ENCODE measurements at regions not wholly inside any gene's neighbourhood (a gene's known extent, or its start where the extent isn't known, plus 50 kb on each side); places are given as distances from the start of the nearest gene placed in this dataset.

DNA sequence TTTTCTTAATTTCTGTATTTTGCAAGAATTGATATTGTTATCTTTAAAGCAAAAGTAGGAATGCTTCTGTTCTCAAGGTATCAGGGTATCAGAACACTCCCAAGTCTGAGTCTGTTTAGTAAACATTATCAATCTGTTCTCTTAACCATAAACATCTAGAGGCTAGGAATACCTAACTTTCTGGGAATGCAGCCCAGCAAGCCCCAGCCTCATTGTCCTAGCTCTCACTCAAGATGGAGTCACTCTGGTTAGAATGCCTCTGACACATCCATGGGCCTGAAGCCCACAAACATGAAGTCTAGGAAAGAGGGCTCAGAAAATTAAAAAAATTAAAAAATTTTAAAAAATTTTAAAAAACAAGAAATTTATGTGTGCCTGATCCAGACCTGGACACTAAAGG, 315.1 kb upstream of the DKK2 start:
- intact Hi-C loops (cut with micrococcal nuclease) = no loop called here
- no peak overlapping the region for H3K27ac ChIP-seq (ENCODE audit: insufficient read depth, low read depth, low read length)
- CTCF ChIA-PET = interaction anchor here (1.0 kb wide), 1 partner anchor 10 kb away, joined by 4 read pairs; no protein-coding TSS in a partner anchor
- no peaks in the 10 kb centered on the region for H3K4me1 ChIP-seq (ENCODE audit: control insufficient read depth, extremely low read depth, insufficient read depth, low read length)
- H2AFZ ChIP-seq (ENCODE audit: low read depth, low read length) = no peak overlapping the region
- no peaks in the 10 kb centered on the region for H3K9me1 ChIP-seq (replicated peaks; ENCODE audit: control insufficient read depth, extremely low read depth, insufficient read depth, low read length)
- H3K4me2 ChIP-seq (ENCODE audit: insufficient read depth, low read length) = no peak overlapping the region
- POLR2A ChIA-PET = no interaction called here
- DNase-seq (ENCODE audit: low read depth, low spot score) = no peak
- dilution Hi-C loops (cut with MboI; ENCODE audit: extremely low pct_ligation_motif_present, low sequenced_read_pairs) = no loop called here
- BruUV-seq (replicated peaks) = no TSS peak
- no peak for FAIRE-seq
- no peaks in the 10 kb centered on the region for H3K27me3 ChIP-seq (ENCODE audit: control insufficient read depth in 2 of 2, insufficient read depth in 2 of 2, low read length in 2 of 2)
- no peaks in the 10 kb centered on the region for H4K20me1 ChIP-seq (replicated peaks; ENCODE audit: control insufficient read depth, extremely low read depth, insufficient read depth, low read length)
- H3K4me3 ChIP-seq (replicated peaks in 1 of 3; ENCODE audit: insufficient read depth in 1 of 3, low read depth in 1 of 3, low read length in 3 of 3) = no peak overlapping the region
- H3K79me2 ChIP-seq (ENCODE audit: control insufficient read depth, insufficient read depth, low read length) = no peaks in the 10 kb centered on the region
- H3K9ac ChIP-seq (replicated peaks; ENCODE audit: extremely low read depth, insufficient read depth, low read length) = no peak overlapping the region
- H3K36me3 ChIP-seq (ENCODE audit: control insufficient read depth in 2 of 2, extremely low read depth in 1 of 2, insufficient read depth in 2 of 2, low read length in 2 of 2) = no peaks in the 10 kb centered on the region
- no peaks in the 10 kb centered on the region for H3K9me3 ChIP-seq (replicated peaks; ENCODE audit: control insufficient read depth, insufficient read depth, low read length)
- TF ChIP-seq POLR2A (IDR thresholded peaks at IDR 0.05; ENCODE audit: low read depth, low read length) (no peak), GATA2 (IDR thresholded peaks at IDR 0.05; ENCODE audit: insufficient read depth, insufficient read length, low read depth, low read length) (no peak), FOS (IDR thresholded peaks at IDR 0.05; ENCODE audit: borderline replicate concordance, insufficient read depth, low read length) (no peak), JUN (IDR thresholded peaks at IDR 0.05; ENCODE audit: borderline replicate concordance, insufficient read depth, insufficient read length, low read depth) (no peak), MYC (IDR thresholded peaks at IDR 0.05; ENCODE audit: low read depth, low read length) (no peak), POLR2AphosphoS5 (IDR thresholded peaks at IDR 0.05; ENCODE audit: insufficient read depth, low read depth, low read length) (no peak), EZH2 (IDR thresholded peaks at IDR 0.05; ENCODE audit: borderline replicate concordance, low read depth, low read length, severe bottlenecking) (no peak)
- TF ChIP-seq, protein P1, sequence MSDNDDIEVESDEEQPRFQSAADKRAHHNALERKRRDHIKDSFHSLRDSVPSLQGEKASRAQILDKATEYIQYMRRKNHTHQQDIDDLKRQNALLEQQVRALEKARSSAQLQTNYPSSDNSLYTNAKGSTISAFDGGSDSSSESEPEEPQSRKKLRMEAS (IDR thresholded peaks at IDR 0.05; ENCODE audit: insufficient read depth, insufficient read length) = no peak
- TF ChIP-seq, protein P2, sequence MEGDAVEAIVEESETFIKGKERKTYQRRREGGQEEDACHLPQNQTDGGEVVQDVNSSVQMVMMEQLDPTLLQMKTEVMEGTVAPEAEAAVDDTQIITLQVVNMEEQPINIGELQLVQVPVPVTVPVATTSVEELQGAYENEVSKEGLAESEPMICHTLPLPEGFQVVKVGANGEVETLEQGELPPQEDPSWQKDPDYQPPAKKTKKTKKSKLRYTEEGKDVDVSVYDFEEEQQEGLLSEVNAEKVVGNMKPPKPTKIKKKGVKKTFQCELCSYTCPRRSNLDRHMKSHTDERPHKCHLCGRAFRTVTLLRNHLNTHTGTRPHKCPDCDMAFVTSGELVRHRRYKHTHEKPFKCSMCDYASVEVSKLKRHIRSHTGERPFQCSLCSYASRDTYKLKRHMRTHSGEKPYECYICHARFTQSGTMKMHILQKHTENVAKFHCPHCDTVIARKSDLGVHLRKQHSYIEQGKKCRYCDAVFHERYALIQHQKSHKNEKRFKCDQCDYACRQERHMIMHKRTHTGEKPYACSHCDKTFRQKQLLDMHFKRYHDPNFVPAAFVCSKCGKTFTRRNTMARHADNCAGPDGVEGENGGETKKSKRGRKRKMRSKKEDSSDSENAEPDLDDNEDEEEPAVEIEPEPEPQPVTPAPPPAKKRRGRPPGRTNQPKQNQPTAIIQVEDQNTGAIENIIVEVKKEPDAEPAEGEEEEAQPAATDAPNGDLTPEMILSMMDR (IDR thresholded peaks at IDR 0.05; ENCODE audit: extremely low read depth in 1 of 2, insufficient read depth in 1 of 2, low read depth in 1 of 2, low read length in 2 of 2) = no peak
